ENCODE measurements at regions not wholly inside any gene's neighbourhood (a gene's known extent, or its start where the extent isn't known, plus 50 kb on each side); places are given as distances from the start of the nearest gene placed in this dataset.

- H3K27ac Mint-ChIP-seq = no peak overlapping the region
- DNase-seq (ENCODE audit: low spot score) = no peak
- no peaks in the 10 kb centered on the region for H3K36me3 Mint-ChIP-seq
- H3K27me3 Mint-ChIP-seq (ENCODE audit: low read depth) = no peaks in the 10 kb centered on the region
- ChIA-PET POLR2A (no interaction called here), CTCF (no interaction called here)
- H3K9me3 Mint-ChIP-seq = no peaks in the 10 kb centered on the region
- H3K4me3 Mint-ChIP-seq = no peak overlapping the region
- no peaks in the 10 kb centered on the region for H3K4me1 Mint-ChIP-seq
- TF ChIP-seq CREM (CRISPR knock-in tag; IDR thresholded peaks at IDR 0.05) = no peak
- no peak for TF ChIP-seq ZNF416 (CRISPR knock-in tag; IDR thresholded peaks at IDR 0.05)
- TF ChIP-seq TEAD1 (CRISPR knock-in tag; IDR thresholded peaks at IDR 0.05) = no peak
- no peak for TF ChIP-seq ZNF138 (CRISPR knock-in tag; conservative IDR thresholded peaks at IDR 0.05)
- TF ChIP-seq, protein P1, sequence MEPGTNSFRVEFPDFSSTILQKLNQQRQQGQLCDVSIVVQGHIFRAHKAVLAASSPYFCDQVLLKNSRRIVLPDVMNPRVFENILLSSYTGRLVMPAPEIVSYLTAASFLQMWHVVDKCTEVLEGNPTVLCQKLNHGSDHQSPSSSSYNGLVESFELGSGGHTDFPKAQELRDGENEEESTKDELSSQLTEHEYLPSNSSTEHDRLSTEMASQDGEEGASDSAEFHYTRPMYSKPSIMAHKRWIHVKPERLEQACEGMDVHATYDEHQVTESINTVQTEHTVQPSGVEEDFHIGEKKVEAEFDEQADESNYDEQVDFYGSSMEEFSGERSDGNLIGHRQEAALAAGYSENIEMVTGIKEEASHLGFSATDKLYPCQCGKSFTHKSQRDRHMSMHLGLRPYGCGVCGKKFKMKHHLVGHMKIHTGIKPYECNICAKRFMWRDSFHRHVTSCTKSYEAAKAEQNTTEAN (CRISPR knock-in tag; IDR thresholded peaks at IDR 0.05) = no peak
- TF ChIP-seq, protein P2, sequence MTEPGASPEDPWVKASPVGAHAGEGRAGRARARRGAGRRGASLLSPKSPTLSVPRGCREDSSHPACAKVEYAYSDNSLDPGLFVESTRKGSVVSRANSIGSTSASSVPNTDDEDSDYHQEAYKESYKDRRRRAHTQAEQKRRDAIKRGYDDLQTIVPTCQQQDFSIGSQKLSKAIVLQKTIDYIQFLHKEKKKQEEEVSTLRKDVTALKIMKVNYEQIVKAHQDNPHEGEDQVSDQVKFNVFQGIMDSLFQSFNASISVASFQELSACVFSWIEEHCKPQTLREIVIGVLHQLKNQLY (CRISPR knock-in tag; IDR thresholded peaks at IDR 0.05) = no peak
- TF ChIP-seq, protein P3, sequence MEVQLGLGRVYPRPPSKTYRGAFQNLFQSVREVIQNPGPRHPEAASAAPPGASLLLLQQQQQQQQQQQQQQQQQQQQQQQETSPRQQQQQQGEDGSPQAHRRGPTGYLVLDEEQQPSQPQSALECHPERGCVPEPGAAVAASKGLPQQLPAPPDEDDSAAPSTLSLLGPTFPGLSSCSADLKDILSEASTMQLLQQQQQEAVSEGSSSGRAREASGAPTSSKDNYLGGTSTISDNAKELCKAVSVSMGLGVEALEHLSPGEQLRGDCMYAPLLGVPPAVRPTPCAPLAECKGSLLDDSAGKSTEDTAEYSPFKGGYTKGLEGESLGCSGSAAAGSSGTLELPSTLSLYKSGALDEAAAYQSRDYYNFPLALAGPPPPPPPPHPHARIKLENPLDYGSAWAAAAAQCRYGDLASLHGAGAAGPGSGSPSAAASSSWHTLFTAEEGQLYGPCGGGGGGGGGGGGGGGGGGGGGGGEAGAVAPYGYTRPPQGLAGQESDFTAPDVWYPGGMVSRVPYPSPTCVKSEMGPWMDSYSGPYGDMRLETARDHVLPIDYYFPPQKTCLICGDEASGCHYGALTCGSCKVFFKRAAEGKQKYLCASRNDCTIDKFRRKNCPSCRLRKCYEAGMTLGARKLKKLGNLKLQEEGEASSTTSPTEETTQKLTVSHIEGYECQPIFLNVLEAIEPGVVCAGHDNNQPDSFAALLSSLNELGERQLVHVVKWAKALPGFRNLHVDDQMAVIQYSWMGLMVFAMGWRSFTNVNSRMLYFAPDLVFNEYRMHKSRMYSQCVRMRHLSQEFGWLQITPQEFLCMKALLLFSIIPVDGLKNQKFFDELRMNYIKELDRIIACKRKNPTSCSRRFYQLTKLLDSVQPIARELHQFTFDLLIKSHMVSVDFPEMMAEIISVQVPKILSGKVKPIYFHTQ (CRISPR knock-in tag; IDR thresholded peaks at IDR 0.05) = no peak
- no peak for TF ChIP-seq FOXJ3 (CRISPR knock-in tag; IDR thresholded peaks at IDR 0.05; ENCODE audit: borderline replicate concordance)
- TF ChIP-seq OVOL2 (CRISPR knock-in tag; IDR thresholded peaks at IDR 0.05; ENCODE audit: borderline replicate concordance) = no peak
- TF ChIP-seq, protein P4, sequence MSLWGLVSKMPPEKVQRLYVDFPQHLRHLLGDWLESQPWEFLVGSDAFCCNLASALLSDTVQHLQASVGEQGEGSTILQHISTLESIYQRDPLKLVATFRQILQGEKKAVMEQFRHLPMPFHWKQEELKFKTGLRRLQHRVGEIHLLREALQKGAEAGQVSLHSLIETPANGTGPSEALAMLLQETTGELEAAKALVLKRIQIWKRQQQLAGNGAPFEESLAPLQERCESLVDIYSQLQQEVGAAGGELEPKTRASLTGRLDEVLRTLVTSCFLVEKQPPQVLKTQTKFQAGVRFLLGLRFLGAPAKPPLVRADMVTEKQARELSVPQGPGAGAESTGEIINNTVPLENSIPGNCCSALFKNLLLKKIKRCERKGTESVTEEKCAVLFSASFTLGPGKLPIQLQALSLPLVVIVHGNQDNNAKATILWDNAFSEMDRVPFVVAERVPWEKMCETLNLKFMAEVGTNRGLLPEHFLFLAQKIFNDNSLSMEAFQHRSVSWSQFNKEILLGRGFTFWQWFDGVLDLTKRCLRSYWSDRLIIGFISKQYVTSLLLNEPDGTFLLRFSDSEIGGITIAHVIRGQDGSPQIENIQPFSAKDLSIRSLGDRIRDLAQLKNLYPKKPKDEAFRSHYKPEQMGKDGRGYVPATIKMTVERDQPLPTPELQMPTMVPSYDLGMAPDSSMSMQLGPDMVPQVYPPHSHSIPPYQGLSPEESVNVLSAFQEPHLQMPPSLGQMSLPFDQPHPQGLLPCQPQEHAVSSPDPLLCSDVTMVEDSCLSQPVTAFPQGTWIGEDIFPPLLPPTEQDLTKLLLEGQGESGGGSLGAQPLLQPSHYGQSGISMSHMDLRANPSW (CRISPR knock-in tag; conservative IDR thresholded peaks at IDR 0.05; ENCODE audit: low read depth) = no peak
- TF ChIP-seq MAX (CRISPR knock-in tag; IDR thresholded peaks at IDR 0.05) = no peak
- no peak for TF ChIP-seq GABPB1 (CRISPR knock-in tag; IDR thresholded peaks at IDR 0.05)
- TF ChIP-seq, protein P5, sequence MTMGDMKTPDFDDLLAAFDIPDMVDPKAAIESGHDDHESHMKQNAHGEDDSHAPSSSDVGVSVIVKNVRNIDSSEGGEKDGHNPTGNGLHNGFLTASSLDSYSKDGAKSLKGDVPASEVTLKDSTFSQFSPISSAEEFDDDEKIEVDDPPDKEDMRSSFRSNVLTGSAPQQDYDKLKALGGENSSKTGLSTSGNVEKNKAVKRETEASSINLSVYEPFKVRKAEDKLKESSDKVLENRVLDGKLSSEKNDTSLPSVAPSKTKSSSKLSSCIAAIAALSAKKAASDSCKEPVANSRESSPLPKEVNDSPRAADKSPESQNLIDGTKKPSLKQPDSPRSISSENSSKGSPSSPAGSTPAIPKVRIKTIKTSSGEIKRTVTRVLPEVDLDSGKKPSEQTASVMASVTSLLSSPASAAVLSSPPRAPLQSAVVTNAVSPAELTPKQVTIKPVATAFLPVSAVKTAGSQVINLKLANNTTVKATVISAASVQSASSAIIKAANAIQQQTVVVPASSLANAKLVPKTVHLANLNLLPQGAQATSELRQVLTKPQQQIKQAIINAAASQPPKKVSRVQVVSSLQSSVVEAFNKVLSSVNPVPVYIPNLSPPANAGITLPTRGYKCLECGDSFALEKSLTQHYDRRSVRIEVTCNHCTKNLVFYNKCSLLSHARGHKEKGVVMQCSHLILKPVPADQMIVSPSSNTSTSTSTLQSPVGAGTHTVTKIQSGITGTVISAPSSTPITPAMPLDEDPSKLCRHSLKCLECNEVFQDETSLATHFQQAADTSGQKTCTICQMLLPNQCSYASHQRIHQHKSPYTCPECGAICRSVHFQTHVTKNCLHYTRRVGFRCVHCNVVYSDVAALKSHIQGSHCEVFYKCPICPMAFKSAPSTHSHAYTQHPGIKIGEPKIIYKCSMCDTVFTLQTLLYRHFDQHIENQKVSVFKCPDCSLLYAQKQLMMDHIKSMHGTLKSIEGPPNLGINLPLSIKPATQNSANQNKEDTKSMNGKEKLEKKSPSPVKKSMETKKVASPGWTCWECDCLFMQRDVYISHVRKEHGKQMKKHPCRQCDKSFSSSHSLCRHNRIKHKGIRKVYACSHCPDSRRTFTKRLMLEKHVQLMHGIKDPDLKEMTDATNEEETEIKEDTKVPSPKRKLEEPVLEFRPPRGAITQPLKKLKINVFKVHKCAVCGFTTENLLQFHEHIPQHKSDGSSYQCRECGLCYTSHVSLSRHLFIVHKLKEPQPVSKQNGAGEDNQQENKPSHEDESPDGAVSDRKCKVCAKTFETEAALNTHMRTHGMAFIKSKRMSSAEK (CRISPR knock-in tag; IDR thresholded peaks at IDR 0.05; ENCODE audit: borderline replicate concordance) = no peak
- no peak for TF ChIP-seq ZNF425 (CRISPR knock-in tag; conservative IDR thresholded peaks at IDR 0.05)
- no peak for TF ChIP-seq NFE2L1 (CRISPR knock-in tag; IDR thresholded peaks at IDR 0.05)
- TF ChIP-seq ZMAT4 (CRISPR knock-in tag; IDR thresholded peaks at IDR 0.05) = no peak
- no peak for TF ChIP-seq ERG (CRISPR knock-in tag; IDR thresholded peaks at IDR 0.05)
- ATAC-seq = no peak
Measured at GRCh38 chr10:114743521-114744231, 77.9 kb upstream of the FHIP2A start.

Measured in WTC11 (cell line).